ENCODE measurements at regions not wholly inside any gene's neighbourhood (a gene's known extent, or its start where the extent isn't known, plus 50 kb on each side); places are given as distances from the start of the nearest gene placed in this dataset.

GRCh38 chr6:44730771-44731391, 343.4 kb downstream of the CDC5L start (continued):
- TF ChIP-seq PRDM2 (tag by site-specific recombination; IDR thresholded peaks at IDR 0.05; ENCODE audit: borderline replicate concordance), result no peak
- TF ChIP-seq ZSCAN30 (tag by site-specific recombination; IDR thresholded peaks at IDR 0.05), result no peak
- TF ChIP-seq ZNF600 (tag by site-specific recombination; IDR thresholded peaks at IDR 0.05), result peak; percentile 61; the same call in 1 of the 2 replicates
- TF ChIP-seq CTCF (tag by site-specific recombination; IDR thresholded peaks at IDR 0.05), result no peak
- TF ChIP-seq ZNF530 (tag by site-specific recombination; IDR thresholded peaks at IDR 0.05; ENCODE audit: low read depth), result no peak
- TF ChIP-seq HOXD13 (CRISPR knock-in tag; IDR thresholded peaks at IDR 0.05; ENCODE audit: borderline replicate concordance), result peak; percentile 96; the same call in 1 of the 2 replicates
- peak; percentile 77 for TF ChIP-seq REST (tag by site-specific recombination; IDR thresholded peaks at IDR 0.05)
- TF ChIP-seq PBX3 (CRISPR knock-in tag; IDR thresholded peaks at IDR 0.05), result no peak
- TF ChIP-seq ZNF571 (tag by site-specific recombination; IDR thresholded peaks at IDR 0.05), result no peak
- TF ChIP-seq PRDM6 (tag by site-specific recombination; IDR thresholded peaks at IDR 0.05), result no peak
- TF ChIP-seq FEZF1 (tag by site-specific recombination; IDR thresholded peaks at IDR 0.05), result peak; percentile 61
- TF ChIP-seq ZNF558 (tag by site-specific recombination; IDR thresholded peaks at IDR 0.05), result no peak
- no peak for TF ChIP-seq ZNF704 (tag by site-specific recombination; IDR thresholded peaks at IDR 0.05)
